ENCODE measurements at regions not wholly inside any gene's neighbourhood (a gene's known extent, or its start where the extent isn't known, plus 50 kb on each side); places are given as distances from the start of the nearest gene placed in this dataset.

DNA sequence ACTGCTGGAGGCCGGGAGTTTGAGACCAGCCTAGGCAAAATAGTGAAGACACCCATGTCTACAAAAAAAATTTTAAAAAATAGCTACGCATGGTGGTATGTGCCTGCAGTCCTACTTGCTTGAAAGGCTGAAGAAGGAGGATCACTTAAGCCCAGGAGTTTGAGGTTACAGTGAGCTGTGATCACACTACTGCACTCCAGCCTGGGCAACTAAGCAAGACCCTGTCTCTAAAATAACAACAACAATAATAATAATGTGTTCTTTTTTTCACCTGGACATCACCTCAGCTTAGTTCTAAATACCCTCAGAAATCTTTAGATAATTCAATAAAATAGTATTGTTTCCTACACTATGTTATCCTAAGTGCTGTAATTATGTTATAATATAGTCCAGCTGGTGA is 397.1 kb upstream of the ZNF804A start:
- H3K4me1 Mint-ChIP-seq: no peaks in the 10 kb centered on the region
- H3K36me3 Mint-ChIP-seq: no peaks in the 10 kb centered on the region
- H3K4me3 Mint-ChIP-seq: no peak overlapping the region
- no peaks in the 10 kb centered on the region for H3K9me3 Mint-ChIP-seq
- ATAC-seq: no peak
- H3K27me3 Mint-ChIP-seq: no peaks in the 10 kb centered on the region
- H3K27ac Mint-ChIP-seq: no peak overlapping the region

DNA sequence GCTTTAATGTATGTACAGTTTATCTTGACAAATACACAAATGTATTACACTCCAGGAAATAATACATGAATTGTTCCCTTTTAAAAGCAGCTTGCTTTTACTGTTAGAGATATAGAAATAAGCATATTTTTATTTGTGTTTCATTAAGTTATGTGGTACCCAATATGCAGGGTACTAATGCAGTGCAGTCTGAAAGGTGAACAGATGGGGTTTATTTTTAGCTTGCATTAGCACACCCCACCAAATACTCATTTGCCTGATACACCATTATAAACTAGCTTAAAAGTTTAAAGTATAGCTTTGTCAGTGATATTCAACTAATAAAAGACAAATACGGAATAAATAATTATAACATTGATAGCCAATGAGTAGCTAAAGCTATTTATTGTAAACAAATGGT is 394.7 kb upstream of the ZNF804A start:
- Mint-ChIP-seq H3K27me3 (no peaks in the 10 kb centered on the region), H3K36me3 (no peaks in the 10 kb centered on the region), H3K27ac (no peak overlapping the region), H3K4me3 (no peak overlapping the region), H3K9me3 (no peaks in the 10 kb centered on the region), H3K4me1 (no peaks in the 10 kb centered on the region)
- no peak for ATAC-seq

DNA sequence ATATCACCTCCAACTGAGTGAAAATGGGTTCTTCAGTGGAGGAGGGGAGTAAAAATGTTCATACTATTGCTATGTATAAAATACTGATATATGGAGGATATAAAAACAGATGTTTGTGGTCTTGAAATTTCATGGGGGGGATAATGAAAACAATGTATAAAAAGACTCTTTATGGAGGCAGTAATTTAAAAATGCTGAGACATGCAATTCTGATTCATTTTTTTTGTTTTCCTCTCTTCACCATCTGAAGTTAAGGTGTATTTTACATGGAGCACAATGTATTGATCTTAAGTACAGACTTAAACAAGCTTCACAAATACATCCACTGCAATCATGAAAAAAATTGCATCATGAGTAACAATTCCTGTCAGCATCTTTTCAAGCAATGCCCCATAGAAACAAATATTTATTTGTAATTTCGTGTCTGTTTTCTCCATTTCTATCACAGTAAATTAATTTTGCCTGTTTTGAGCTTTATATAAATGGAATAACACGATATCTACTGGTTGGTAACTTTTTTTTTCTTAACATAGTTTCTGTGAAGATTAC is 393.2 kb upstream of the ZNF804A start:
- H3K27ac Mint-ChIP-seq: no peak overlapping the region
- no peaks in the 10 kb centered on the region for H3K27me3 Mint-ChIP-seq
- no peaks in the 10 kb centered on the region for H3K36me3 Mint-ChIP-seq
- no peak overlapping the region for H3K4me3 Mint-ChIP-seq
- no peaks in the 10 kb centered on the region for H3K4me1 Mint-ChIP-seq
- no peaks in the 10 kb centered on the region for H3K9me3 Mint-ChIP-seq
- no peak for ATAC-seq

DNA sequence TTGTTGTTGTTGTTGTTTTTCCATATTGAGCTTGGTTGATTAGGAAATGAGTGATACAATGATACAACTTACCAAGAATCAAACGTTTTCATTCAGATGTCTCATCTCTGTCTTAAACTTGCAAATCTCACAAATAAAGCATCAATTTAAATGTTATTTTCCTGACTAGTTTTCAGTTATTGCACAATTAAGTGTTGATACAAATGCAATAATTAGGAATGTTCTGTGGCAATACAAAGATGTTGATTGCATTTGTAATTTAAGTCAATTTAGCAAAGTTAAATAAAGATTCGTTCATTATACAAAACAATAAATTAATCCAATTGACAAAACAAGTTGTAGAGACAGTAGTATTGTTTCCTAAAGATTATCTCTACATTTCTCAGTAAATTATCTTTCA is 392.3 kb upstream of the ZNF804A start:
- no peak for ATAC-seq
- H3K36me3 Mint-ChIP-seq: no peaks in the 10 kb centered on the region
- no peaks in the 10 kb centered on the region for H3K9me3 Mint-ChIP-seq
- H3K27me3 Mint-ChIP-seq: no peaks in the 10 kb centered on the region
- no peak overlapping the region for H3K4me3 Mint-ChIP-seq
- no peaks in the 10 kb centered on the region for H3K4me1 Mint-ChIP-seq
- no peak overlapping the region for H3K27ac Mint-ChIP-seq

DNA sequence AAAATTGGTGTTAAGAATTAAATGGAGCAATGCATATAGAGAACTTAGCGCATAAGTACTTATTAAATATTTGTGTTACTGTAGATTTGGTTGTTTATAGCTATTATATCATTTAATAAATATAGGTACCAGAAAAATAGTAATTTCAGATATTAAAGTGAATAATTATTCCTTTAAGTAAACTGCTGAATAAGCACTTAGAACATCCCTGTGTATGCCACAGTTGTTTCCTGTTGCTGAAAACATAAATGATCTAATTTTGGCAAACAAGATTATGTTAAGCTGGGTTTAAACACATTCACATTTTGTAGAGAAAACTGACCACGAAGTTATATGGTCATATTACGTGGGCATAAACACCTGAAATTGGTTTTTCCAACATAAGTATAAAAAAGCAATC is 388.0 kb upstream of the ZNF804A start:
- Mint-ChIP-seq H3K9me3 (peaks cover 6% of the 10 kb centered on the region), H3K36me3 (no peaks in the 10 kb centered on the region), H3K27ac (no peak overlapping the region), H3K4me1 (no peaks in the 10 kb centered on the region), H3K27me3 (no peaks in the 10 kb centered on the region), H3K4me3 (no peak overlapping the region)
- no peak for ATAC-seq

DNA sequence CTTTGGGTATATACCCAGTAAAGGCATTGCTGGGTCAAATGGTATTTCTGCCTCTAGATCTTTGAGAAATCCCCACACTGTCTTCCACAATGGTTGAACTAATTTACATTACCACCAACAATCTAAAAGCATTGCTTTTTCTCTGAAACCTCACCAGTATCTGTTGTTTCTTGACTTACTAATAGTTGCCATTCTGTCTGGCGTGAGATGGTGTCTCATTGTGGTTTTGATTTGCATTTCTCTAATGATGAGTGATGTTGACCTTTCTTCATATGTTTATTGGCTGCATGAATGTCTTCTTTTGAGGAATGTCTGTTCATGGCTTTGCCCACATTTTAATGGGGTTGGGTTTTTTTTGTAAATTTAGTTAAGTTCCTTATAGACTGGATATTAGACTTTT is 382.6 kb upstream of the ZNF804A start:
- peaks cover 6% of the 10 kb centered on the region for H3K9me3 Mint-ChIP-seq
- no peak for ATAC-seq
- H3K4me1 Mint-ChIP-seq: no peaks in the 10 kb centered on the region
- no peaks in the 10 kb centered on the region for H3K27me3 Mint-ChIP-seq
- no peak overlapping the region for H3K4me3 Mint-ChIP-seq
- H3K36me3 Mint-ChIP-seq: no peaks in the 10 kb centered on the region
- no peak overlapping the region for H3K27ac Mint-ChIP-seq

DNA sequence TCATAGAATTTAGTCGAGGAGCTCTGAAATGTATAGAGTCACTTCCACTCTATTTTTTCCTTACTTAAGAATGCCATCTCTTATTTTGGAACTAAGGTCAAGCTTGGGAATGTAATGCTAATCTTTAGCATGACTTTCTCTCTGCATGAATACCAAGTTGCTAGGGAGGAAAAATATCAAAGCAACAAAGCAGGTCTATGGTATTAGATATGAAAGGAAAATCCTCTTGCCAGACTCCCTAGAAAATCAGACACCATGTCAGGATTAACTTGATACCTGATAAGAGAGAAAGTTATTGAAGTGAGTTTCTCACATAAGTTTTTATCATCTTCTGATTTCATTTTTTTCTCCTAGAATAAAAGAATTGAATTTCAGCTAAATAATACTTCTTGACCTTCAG is 341.7 kb upstream of the ZNF804A start:
- no peak for ATAC-seq
- Mint-ChIP-seq H3K9me3 (peaks cover 2% of the 10 kb centered on the region), H3K4me3 (no peak overlapping the region), H3K27me3 (no peaks in the 10 kb centered on the region), H3K4me1 (no peaks in the 10 kb centered on the region), H3K36me3 (no peaks in the 10 kb centered on the region), H3K27ac (no peak overlapping the region)

DNA sequence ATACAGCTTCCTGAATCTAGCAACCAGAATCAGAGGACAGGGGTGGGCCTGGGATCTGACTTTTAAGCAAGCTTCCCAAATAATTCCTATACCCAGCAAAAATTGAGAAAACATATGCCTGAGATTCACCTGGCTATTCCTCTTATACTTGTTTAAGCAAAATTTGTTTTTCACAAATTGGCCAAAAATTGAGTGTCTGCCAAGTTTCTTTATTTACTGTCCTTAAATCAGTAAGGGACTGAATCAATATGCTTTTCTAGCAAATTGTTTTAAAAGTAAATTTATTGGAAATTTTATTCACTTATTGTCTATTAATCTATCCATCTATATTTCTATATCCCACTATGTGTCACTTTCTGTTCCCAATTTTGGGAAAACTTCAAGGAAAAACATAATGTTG is 337.0 kb upstream of the ZNF804A start:
- ATAC-seq: no peak
- Mint-ChIP-seq H3K4me3 (no peak overlapping the region), H3K4me1 (no peaks in the 10 kb centered on the region)

DNA sequence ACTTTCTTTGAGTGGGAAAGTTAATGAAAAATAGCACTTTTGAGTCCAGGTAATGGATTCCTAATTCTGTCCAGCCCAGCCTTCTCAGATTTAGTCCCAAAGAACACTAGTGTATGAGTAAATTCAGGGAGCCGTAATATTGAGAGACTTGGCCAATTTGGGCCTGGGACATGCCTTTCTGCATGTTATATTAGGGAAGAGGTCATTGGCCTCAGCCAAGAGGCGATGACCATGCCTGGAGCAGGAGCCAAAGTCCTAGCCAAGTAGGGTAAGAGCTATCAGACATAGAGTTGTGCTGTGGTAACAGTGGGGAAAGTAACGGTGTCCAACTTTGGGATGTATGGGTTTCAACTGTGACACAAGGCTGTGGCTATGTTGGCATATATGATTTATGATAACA is 336.5 kb upstream of the ZNF804A start:
- Mint-ChIP-seq H3K9me3 (peaks cover 2% of the 10 kb centered on the region), H3K27ac (no peak overlapping the region), H3K27me3 (no peaks in the 10 kb centered on the region), H3K36me3 (no peaks in the 10 kb centered on the region), H3K4me1 (no peaks in the 10 kb centered on the region), H3K4me3 (no peak overlapping the region)
- ATAC-seq: no peak

More for the DNA sequence above, 337.0 kb upstream of the ZNF804A start:
- H3K36me3 Mint-ChIP-seq: no peaks in the 10 kb centered on the region
- H3K27me3 Mint-ChIP-seq: no peaks in the 10 kb centered on the region
- H3K27ac Mint-ChIP-seq: no peak overlapping the region
- peaks cover 2% of the 10 kb centered on the region for H3K9me3 Mint-ChIP-seq

DNA sequence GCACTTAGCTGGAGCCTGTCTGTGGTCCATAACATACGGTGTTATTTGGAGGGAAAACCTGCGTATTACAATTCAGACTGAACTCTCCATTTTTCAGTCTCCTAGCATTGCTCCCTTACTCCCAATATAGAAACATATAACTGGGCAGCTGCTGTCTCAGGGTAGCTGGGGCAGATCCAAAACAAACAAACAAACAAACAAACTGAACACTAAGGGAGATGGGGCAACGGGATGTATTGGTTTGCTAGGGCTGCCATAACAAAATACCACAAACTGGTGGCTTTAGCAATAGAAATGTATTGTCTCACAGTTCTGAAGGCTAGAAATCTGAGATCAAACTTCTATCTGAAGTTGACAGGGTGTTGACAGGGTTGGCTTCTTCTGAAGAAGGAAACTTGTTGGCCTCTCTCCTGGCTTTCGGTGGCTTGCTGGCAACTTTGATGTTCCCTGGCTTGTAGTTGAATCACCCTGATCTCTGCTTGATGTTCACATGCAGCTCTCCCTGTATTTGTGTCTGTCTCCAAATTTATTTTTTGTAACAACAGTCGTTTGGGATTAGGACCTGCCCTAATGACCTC is 329.3 kb upstream of the ZNF804A start:
- no peak for ATAC-seq
- peaks cover 2% of the 10 kb centered on the region for H3K9me3 Mint-ChIP-seq
- H3K27ac Mint-ChIP-seq: no peak overlapping the region
- H3K4me3 Mint-ChIP-seq: no peak overlapping the region
- H3K4me1 Mint-ChIP-seq: no peaks in the 10 kb centered on the region
- H3K27me3 Mint-ChIP-seq: no peaks in the 10 kb centered on the region
- no peaks in the 10 kb centered on the region for H3K36me3 Mint-ChIP-seq

DNA sequence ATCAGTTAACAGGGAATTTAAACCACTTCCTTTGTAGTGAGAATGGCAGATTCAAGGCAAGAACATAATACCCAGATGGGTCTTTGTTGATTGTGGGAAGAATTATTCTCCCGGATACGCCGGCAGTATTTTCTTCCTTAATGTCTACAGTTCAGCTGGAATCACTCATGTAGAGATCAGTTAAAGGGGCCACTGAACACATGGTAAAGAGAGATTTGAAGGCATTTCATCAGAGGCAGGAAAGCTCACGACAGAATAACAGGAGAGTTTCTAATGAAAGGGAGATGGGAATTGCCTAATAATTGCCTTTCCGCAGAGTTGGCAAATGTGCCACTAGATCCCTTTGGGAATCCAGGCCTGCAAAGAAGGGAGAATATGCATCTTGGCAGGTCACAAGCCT is 327.7 kb upstream of the ZNF804A start:
- Mint-ChIP-seq H3K27ac (no peak overlapping the region), H3K27me3 (no peaks in the 10 kb centered on the region), H3K9me3 (no peaks in the 10 kb centered on the region), H3K36me3 (no peaks in the 10 kb centered on the region), H3K4me3 (no peak overlapping the region), H3K4me1 (no peaks in the 10 kb centered on the region)
- ATAC-seq: no peak

DNA sequence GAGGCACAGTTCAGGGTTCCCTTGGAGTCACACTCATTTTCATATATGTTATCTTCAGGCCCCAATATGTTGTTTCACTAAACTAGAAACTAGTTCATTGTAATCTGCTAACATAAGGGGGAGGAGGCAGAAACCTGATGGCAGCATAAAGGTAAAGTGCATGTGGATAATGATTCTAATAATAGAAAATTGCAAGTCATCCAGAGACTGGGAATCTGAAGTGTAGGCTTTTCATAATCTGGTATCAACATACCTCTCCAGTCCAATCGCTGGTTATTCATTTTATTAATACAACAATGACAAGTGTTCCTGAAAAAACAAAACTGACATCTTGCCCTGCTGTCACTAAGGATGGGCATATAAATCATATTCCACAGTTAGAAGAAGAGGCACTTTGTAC is 326.3 kb upstream of the ZNF804A start:
- Mint-ChIP-seq H3K4me1 (no peaks in the 10 kb centered on the region), H3K36me3 (no peaks in the 10 kb centered on the region), H3K27me3 (no peaks in the 10 kb centered on the region), H3K9me3 (no peaks in the 10 kb centered on the region), H3K4me3 (no peak overlapping the region), H3K27ac (no peak overlapping the region)
- no peak for ATAC-seq

DNA sequence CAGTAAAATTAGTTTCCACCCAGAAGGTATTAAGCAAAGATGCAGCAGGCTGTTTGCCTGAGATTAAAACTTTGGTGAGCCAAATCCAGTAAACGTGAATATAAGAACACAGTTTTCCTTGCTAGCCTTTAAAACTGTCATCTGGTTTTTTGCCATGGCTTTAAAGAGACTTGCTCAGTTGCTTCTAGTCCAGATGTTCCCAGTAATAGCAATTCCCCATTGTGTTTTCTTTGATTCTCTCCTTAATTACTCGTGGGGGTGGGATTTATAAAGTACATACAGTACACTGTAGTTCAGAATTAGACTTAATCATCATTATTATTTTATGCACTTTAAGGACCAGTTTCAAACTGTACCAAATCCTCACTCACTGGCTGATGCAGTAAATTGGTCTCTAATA is 303.5 kb upstream of the ZNF804A start:
- Mint-ChIP-seq H3K9me3 (no peaks in the 10 kb centered on the region), H3K27me3 (no peaks in the 10 kb centered on the region), H3K4me1 (peaks cover 11% of the 10 kb centered on the region), H3K36me3 (no peaks in the 10 kb centered on the region), H3K27ac (no peak overlapping the region), H3K4me3 (no peak overlapping the region)
- no peak for ATAC-seq

DNA sequence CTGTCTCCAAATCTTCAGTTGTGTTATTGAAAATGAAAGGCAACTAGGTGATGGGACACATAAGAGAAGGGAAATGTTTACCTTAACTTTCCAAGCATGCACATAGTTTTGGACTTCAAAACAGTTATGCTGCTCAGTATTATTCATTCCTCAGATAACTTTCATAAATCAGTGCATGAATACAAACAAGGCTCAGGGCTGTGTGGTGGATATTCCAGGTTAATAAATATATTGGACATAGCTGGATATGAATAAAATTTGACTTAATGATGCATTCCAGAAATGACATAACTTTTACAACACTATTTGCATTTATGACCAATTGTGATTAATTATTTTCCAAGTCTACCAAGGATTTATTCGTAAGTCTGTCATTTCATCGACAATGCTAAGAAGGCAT is 301.2 kb upstream of the ZNF804A start:
- H3K27me3 Mint-ChIP-seq: no peaks in the 10 kb centered on the region
- no peaks in the 10 kb centered on the region for H3K36me3 Mint-ChIP-seq
- peaks cover 11% of the 10 kb centered on the region for H3K4me1 Mint-ChIP-seq
- H3K27ac Mint-ChIP-seq: no peak overlapping the region
- no peak overlapping the region for H3K4me3 Mint-ChIP-seq
- ATAC-seq: no peak
- H3K9me3 Mint-ChIP-seq: no peaks in the 10 kb centered on the region

DNA sequence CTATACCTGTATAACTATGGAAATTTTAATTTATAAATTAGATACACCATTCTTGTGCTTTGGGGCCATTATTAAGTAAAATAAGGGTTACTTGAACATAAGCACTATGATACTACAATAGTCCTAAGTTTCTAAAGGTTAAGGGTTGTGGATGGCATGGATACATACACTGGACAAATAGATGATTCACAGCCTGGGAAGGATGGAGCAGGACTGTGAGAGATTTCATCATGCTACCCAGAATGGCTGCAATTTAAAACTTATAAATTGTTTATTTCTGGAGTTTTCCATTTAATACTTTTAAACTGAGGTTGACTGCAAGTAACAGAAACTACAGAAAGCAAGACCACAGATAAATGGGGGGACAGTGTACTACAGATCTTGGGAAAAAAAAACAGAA is 295.8 kb upstream of the ZNF804A start:
- Mint-ChIP-seq H3K27me3 (no peaks in the 10 kb centered on the region), H3K4me3 (no peak overlapping the region), H3K36me3 (no peaks in the 10 kb centered on the region), H3K4me1 (no peaks in the 10 kb centered on the region), H3K27ac (no peak overlapping the region), H3K9me3 (no peaks in the 10 kb centered on the region)
- ATAC-seq: no peak

DNA sequence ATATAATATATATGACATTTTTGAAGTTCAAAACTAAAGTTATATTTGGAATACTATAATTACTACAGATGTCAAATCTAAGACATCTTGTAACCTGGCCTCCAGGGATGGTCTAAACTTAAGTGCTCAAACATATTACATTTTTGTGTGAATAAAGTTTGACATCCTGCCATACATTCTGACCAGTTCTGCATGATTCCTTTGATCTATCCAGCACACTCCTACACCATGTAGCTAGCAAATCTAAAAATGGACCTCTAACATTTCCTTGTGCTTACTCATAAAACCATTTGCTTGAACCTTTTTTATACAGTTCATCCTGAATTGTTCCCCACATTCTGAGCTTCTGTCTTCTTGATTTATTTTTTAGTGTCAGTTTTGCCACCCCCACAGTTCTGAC is 294.3 kb upstream of the ZNF804A start:
- ATAC-seq: no peak
- Mint-ChIP-seq H3K27ac (no peak overlapping the region), H3K4me3 (no peak overlapping the region), H3K27me3 (no peaks in the 10 kb centered on the region), H3K36me3 (no peaks in the 10 kb centered on the region), H3K9me3 (no peaks in the 10 kb centered on the region), H3K4me1 (no peaks in the 10 kb centered on the region)

DNA sequence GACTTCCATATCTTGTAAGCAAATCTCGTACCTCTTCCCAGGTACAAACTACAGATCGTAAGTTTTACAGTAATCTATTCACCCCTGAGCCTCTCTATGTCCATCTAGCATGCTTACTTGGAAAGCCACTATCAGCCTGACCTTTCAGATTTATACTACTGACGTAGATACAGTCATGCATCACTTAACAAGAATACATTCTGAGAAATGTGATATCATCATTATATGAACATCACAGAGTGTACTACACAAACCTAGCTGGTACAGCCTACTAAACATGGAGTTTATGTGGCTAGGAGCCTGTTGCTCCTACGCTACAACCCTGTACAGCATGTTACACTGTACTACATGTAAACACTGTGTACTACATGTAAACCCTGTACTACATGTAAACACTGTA is 293.2 kb upstream of the ZNF804A start:
- Mint-ChIP-seq H3K9me3 (no peaks in the 10 kb centered on the region), H3K27ac (no peak overlapping the region), H3K4me1 (no peaks in the 10 kb centered on the region), H3K27me3 (no peaks in the 10 kb centered on the region), H3K4me3 (no peak overlapping the region), H3K36me3 (no peaks in the 10 kb centered on the region)
- no peak for ATAC-seq

Measured in stimulated activated memory B cell treated with anti-CD40 and anti-IgM and Interleukin-4, amounts not matched to agents 10 μg/mL and 1 μg/mL and 100 μg/mL, for 72 hours (primary cell).